ENCODE measurements at regions not wholly inside any gene's neighbourhood (a gene's known extent, or its start where the extent isn't known, plus 50 kb on each side); places are given as distances from the start of the nearest gene placed in this dataset.
"Not testable (repeated sequence)": the region's sequence is repeated elsewhere in the genome, so short reads cannot be mapped to it uniquely, and the experiment has no call there.

GRCh38 chr5:102048940-102049339, 247.1 kb downstream of the SLCO4C1 start:
- peak; percentile 1 for DNase-seq (ENCODE audit: low spot score)

DNA sequence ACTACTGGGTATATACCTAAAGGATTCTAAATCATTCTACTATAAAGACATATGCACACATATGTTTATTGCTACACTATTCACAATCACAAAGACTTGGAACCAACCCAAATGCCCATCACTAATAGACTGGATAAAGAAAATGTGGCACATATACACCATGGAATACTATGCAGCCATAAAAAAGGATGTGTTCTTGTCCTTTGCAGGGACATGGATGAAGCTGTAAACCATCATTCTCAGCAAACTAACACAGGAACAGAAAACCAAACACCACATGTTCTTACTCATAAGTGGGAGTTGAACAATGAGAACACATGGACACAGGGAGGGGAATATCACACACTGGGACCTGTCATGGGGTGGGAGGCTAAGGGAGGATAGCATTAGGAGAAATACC, 249.0 kb downstream of the SLCO4C1 start:
- DNase-seq (ENCODE audit: low spot score), result not testable (repeated sequence)

- DNase-seq (ENCODE audit: low spot score), result no peak
Observed at GRCh38 chr5:102040326-102040725, 255.8 kb downstream of the SLCO4C1 start.

- DNase-seq (ENCODE audit: low spot score), result no peak
Observed at GRCh38 chr5:102036927-102037326, 259.2 kb downstream of the SLCO4C1 start.

DNA sequence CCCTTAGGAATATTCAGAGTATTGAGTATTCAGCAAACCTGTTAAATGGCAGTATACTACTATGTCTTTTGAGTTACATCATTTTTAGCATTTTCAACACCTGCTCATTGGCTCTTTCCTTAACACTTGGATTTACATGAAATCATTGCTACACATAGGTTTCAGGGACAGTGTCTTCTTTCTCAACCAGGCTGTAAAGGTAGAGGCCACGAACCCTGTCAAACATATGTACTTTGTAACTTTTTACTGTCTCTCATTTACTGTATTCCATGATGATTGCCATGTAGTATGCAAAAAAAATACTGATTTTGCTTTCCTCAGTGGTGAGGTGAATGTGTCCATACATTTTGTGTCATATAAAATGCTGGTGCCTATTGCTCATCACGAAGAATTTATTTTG, 264.4 kb downstream of the SLCO4C1 start:
- DNase-seq (ENCODE audit: low spot score), result no peak

DNA sequence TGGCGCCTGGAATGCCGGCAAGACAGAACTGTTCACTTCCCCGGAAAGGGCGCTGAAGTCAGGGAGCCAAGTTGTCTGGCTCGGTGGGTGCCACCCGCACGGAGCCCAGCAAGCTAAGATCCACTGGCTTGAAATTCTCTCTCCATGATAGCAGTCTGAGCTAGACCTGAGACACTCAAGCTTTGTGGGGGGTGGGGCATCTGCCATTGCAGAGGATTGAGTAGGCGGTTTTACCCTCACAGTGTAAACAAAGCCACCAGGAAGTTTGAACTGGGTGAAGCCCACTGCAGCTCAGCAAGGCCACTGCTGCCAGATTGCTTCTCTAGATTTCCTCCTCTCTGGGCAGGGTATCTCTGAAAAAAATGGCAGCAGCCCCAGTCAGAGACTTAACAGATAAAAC, 277.4 kb downstream of the SLCO4C1 start:
- no peak for DNase-seq (ENCODE audit: low spot score)

GRCh38 chr5:102018279-102018678, 277.8 kb downstream of the SLCO4C1 start:
- DNase-seq (ENCODE audit: low spot score), result no peak

GRCh38 chr5:102014371-102014770, 281.7 kb downstream of the SLCO4C1 start:
- no peak for DNase-seq (ENCODE audit: low spot score)

GRCh38 chr5:102010644-102011043, 285.4 kb downstream of the SLCO4C1 start:
- DNase-seq (ENCODE audit: low spot score), result no peak

DNA sequence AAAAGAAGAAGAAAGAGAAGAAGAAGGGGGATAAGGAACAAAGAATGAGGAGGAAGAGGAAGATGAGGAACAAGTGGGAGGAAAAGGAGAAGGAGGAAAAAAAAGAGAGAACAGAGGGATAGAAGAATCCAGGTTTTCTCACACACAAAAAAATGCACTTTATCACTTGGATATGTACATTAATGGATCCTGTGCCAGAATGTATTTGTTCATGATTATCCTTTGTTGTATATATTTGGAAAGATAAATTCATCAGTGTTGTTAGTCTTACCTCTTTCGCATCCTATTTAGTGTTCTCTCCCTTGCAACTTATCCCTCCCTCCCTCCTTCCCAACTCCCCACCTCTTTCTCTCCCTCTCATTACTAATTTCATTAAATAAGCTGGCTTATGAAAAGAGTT, 298.8 kb downstream of the SLCO4C1 start:
- no peak for DNase-seq (ENCODE audit: low spot score)

- DNase-seq (ENCODE audit: low spot score), result no peak
Observed at GRCh38 chr5:101995585-101995984, 300.5 kb downstream of the SLCO4C1 start.

DNA sequence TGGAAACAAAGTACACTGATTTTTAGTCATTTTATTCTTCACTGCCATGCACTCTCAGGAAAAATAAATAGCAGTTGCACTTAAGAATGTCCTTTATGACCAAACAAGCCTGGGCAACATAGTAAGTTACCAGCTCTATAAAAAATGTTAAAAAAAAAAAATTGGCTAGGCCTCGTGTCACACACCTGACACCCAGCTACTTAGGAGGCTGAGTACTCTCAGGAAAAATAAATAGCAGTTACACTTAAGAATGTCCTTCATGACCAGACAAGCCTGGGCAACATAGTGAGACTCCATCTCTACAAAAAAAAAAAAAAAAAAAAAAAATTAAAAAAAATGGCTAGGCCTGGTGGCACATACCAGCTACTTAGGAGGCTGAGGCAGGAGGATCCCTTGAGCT, 304.6 kb downstream of the SLCO4C1 start:
- DNase-seq (ENCODE audit: low spot score), result no peak

GRCh38 chr5:101989659-101990058, 306.4 kb downstream of the SLCO4C1 start:
- no peak for DNase-seq (ENCODE audit: low spot score)

DNA sequence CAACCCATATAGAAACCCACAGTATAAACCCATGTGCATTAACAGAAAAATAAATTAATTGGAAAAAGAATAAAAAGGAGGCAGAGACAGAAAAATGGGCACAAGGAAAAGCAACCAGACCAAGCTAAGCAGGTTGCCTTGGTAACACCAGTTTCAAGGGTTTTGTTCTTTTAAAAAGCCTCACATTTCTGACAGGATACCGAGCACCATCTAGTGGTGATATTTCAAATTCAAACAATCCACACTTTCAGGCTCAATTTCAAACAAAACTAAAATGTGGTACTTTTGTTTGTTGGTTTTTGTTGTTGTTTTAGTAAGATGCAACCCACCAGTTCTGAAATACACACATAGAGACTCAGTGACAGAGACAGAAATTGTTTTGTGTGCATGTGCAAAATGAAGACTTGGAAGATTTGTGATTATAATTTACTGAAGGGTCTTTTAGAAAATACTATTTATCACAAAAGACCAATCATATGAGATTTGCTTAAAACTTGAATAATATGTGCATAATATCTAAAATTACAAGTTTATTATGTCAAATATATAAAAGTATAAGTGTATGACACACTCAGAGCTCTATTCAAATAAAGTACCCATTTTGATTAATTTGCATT, 318.2 kb downstream of the SLCO4C1 start:
- DNase-seq (ENCODE audit: low spot score), result peak; percentile 62

- no peak for DNase-seq (ENCODE audit: low spot score)
Observed at GRCh38 chr5:101976933-101977332, 319.2 kb downstream of the SLCO4C1 start.

DNA sequence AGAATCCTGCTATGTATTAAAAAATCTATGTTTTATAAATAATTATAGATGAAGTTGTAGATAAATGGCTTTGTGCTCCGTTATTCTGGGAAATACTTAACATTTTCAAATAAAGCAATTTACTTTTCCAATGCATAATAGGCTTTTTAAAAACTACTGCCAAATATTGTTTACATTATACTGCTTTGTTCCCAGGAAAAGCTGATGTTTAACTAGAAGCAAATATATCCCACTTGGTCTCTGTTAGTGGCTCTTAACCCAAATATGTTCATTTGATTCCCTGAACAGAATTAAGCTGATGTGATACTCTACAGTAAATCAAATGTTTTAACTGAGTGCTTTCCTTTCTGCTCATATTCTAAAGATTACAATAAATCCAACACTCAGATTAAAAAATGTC, 326.3 kb downstream of the SLCO4C1 start:
- no peak for DNase-seq (ENCODE audit: low spot score)

DNA sequence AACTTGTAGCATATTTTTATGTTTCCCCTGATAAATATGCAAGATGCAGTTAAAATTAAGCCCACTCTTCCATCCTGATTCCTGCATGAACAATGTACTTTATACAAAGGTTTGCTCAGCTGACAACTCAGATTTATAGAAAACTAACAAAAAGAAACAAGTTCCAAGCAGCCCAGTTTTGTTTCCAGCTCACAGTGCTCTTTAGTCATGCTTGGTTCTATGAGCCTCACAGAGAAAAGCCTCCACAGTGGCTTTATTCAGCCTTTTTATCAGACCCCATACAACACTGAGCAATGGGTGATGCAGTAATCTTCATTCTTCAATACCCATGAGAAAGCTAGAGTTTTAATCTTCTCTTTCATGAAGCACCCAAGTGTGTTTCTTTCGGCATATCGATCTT, 329.6 kb downstream of the SLCO4C1 start:
- DNase-seq (ENCODE audit: low spot score), result no peak

DNA sequence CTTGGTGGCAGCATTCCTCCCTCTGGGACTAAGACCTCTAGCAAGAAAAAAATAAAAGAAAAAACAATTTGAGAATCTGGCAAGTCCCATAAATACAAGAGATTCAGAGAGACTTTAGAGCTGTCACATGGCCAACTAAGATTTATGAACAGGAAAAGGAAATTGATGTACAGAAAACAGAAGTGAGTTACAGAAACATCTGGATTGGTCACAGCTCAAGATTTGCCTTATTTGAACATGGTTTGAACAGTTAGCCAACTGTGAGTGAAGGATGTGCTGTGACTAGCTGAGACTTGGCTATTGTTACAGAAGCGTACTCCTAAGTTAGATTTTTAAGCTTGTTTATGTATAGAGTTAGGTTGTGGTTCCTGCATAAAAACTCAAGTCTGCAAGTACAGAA, 340.2 kb downstream of the SLCO4C1 start:
- no peak for DNase-seq (ENCODE audit: low spot score)

DNA sequence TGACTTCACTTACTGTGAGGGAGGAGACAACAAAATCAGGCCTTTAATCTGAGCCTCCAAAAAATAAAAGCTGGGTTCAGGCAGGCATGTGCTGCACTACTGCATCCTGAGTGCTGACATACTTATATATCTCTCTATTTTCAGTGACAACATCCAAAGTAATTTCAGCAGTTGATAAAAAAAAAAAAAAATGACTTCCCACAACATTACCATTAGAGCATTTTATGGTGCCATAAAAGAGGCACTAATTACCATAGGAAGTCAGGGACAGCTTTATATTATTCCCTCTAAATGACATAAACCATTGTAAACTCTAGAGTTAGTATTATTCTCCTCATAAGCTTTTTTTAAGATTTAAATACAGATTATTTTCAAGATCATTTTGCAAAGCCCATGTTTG, 346.1 kb downstream of the SLCO4C1 start:
- DNase-seq (ENCODE audit: low spot score), result no peak

GRCh38 chr5:101948615-101949014, 347.5 kb downstream of the SLCO4C1 start:
- DNase-seq (ENCODE audit: low spot score), result no peak

DNA sequence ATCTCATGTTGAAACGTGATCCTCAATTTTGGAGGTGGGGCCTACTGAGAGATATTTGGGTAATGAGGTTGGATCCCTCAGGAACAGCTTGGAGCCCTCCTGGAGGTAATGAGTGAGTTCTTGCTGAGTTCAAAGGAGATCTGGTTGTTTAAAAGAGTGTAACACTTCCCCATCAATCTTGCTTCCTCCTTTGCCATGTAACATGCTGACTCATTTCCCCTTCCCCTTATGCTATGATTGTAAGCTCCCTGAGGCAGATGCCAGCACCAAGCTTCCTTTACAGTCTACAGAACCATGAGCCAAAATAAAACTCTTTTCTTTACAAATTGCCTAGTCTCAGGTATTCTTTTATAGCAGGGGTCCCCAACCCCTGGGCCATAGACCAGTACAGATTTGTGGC, 352.3 kb downstream of the SLCO4C1 start:
- DNase-seq (ENCODE audit: low spot score), result peak; percentile 27

DNA sequence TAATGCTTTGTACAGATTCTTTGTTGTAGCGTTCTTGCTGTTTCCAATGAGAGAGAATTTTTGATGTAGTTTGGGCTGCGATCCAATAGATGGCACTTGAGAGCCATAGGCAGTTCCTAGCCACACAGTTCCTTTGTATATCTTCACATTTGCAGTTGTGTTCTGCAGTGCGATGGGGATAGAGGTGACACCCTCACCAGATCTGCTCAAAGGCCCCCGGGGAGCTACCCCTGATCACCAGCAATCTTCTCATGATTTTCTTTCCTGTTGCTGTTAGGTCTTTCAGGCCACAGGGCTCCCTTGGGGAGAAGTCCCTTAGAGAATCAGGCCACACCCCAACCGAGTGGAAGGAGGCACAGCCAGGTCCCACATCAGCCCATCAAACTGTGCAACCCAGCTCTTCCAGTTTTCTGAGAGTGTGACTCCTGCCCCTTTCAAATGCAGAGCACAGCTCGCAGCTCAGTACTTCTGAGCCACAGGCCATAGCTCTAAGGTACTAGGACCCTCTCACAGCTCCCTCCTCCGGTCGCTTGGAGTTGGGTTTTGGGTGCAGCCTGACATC, 353.7 kb downstream of the SLCO4C1 start:
- peak; percentile 34 for DNase-seq (ENCODE audit: low spot score)

- DNase-seq (ENCODE audit: low spot score), result no peak
Observed at GRCh38 chr5:101937041-101937440, 359.0 kb downstream of the SLCO4C1 start.

DNA sequence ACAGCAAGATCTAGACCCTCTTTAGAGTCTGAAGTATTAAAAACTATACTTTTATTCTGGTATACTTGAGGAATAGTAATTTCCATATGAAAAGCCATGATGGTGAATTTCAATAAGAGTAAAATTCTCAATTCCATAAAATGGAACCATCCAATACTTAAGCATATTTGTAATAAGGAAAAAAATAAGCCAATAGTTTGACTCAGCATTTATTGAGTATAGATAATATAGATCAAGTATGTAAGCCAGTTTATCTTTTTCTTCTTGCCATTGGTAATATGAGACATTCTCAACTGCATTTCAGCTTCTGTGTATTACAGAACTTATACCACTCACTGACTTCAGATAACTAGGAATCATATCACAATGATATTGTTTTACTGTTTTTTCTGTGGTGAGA, 361.0 kb downstream of the SLCO4C1 start:
- no peak for DNase-seq (ENCODE audit: low spot score)
